ENCODE measurements at regions not wholly inside any gene's neighbourhood (a gene's known extent, or its start where the extent isn't known, plus 50 kb on each side); places are given as distances from the start of the nearest gene placed in this dataset.

GRCh38 chr5:136423944-136424606, 58.7 kb upstream of the TRPC7 start:
- no TSS peak for BruUV-seq (replicated peaks)
- Histone ChIP-seq H4K91ac (ENCODE audit: insufficient read depth, low read depth, low read length) (no peak overlapping the region), H3K4ac (ENCODE audit: low read depth, low read length) (no peak overlapping the region), H3K79me1 (ENCODE audit: low read depth in 1 of 2, low read length in 2 of 2) (no peaks in the 10 kb centered on the region), H2BK15ac (ENCODE audit: low read depth, low read length) (no peak overlapping the region), H3K14ac (replicated peaks; ENCODE audit: low read depth, low read length) (no peak overlapping the region), H2BK5ac (ENCODE audit: low read depth, low read length, poor library complexity, severe bottlenecking) (no peak overlapping the region), H3K27me3 (ENCODE audit: control insufficient read depth, insufficient read depth, low read length) (no peaks in the 10 kb centered on the region), H2AK9ac (replicated peaks; ENCODE audit: low read depth, low read length, poor library complexity) (no peak overlapping the region), H2AFZ (replicated peaks; ENCODE audit: low read length, poor library complexity) (no peak overlapping the region), H3K36me3 (ENCODE audit: control insufficient read depth, insufficient read depth, low read length) (no peaks in the 10 kb centered on the region), H3K9ac (ENCODE audit: low read depth, low read length) (no peak overlapping the region), H4K8ac (ENCODE audit: low read depth in 2 of 2, low read length in 2 of 2) (no peak overlapping the region), H3K4me3 (ENCODE audit: insufficient read depth, low read depth, low read length) (no peak overlapping the region), H2AK5ac (ENCODE audit: low read depth, low read length) (no peak overlapping the region), H3K4me2 (ENCODE audit: low read depth, low read length) (no peak overlapping the region), H4K5ac (ENCODE audit: low read depth, low read length) (no peak overlapping the region), H3K4me1 (ENCODE audit: control insufficient read depth, insufficient read depth, low read length) (no peaks in the 10 kb centered on the region), H3K23ac (ENCODE audit: low read depth, low read length) (no peak overlapping the region), H4K20me1 (ENCODE audit: insufficient read depth, low read length) (no peaks in the 10 kb centered on the region), H3K9me1 (ENCODE audit: insufficient read depth, low read length) (no peaks in the 10 kb centered on the region), H2BK20ac (ENCODE audit: low read depth, low read length) (no peak overlapping the region), H3K18ac (ENCODE audit: low read depth, low read length) (no peak overlapping the region), H2BK120ac (ENCODE audit: low read depth, low read length) (no peak overlapping the region), H3K27ac (ENCODE audit: insufficient read depth, low read length) (no peak overlapping the region), H3K56ac (ENCODE audit: extremely low read depth, insufficient read depth, low read length) (no peak overlapping the region), H3K9me3 (ENCODE audit: control insufficient read depth, insufficient read depth, low read length) (no peaks in the 10 kb centered on the region; the same call in 1 of the 2 replicates)
- DNase-seq: no peak
- intact Hi-C loops (cut with micrococcal nuclease) (loop anchor here (1.0 to 10.0 kb wide), 2 partner anchors 346 to 539 kb away; no protein-coding TSS in a partner anchor), dilution Hi-C loops (cut with HindIII; ENCODE audit: low sequenced_read_pairs, unreplicated experiment) (no loop called here), in situ Hi-C loops (cut with MboI; ENCODE audit: low sequenced_read_pairs) (loop anchor here (10.0 kb wide), 1 partner anchor 179 kb away; no protein-coding TSS in a partner anchor)
- CTCF ChIA-PET: no interaction called here
- no peak for ATAC-seq (ENCODE audit: low read depth)
- POLR2A ChIA-PET (ENCODE audit: unreplicated experiment): no interaction called here
- no peak for TF ChIP-seq CEBPB (IDR thresholded peaks at IDR 0.05; ENCODE audit: low read depth, low read length)
- no peak for TF ChIP-seq BHLHE40 (IDR thresholded peaks at IDR 0.05; ENCODE audit: low read depth, low read length)
- no peak for TF ChIP-seq CHD1 (IDR thresholded peaks at IDR 0.05; ENCODE audit: low read depth, low read length)
- TF ChIP-seq RAD21 (IDR thresholded peaks at IDR 0.05; ENCODE audit: low read length): no peak
- TF ChIP-seq RCOR1 (IDR thresholded peaks at IDR 0.05; ENCODE audit: insufficient replicate concordance, low read length): no peak
- no peak for TF ChIP-seq MXI1 (IDR thresholded peaks at IDR 0.05; ENCODE audit: borderline replicate concordance, low read depth, low read length)
- no peak for TF ChIP-seq CTCF (conservative IDR thresholded peaks at IDR 0.05; ENCODE audit: low read depth, low read length)
- no peak for TF ChIP-seq RFX5 (IDR thresholded peaks at IDR 0.05; ENCODE audit: low read depth, low read length)
- TF ChIP-seq ELK1 (IDR thresholded peaks at IDR 0.05; ENCODE audit: borderline replicate concordance, low read depth, low read length): no peak
- no CpG with 5 or more reads among the region's 2 CpGs for WGBS, 2 experiments (ENCODE audit: extremely low coverage in 2 of 2, insufficient read length in 1 of 2)

All from IMR-90 (cell line).